Stimulated activated CD4-positive, alpha-beta T cell treated with anti-CD3 and anti-CD28 coated beads, Interleukin-12 subunit alpha, Interleukin-12 subunit beta, amount 100 ng/mL, for 24 hours (primary cell): ENCODE measurements at regions not wholly inside any gene's neighbourhood (a gene's known extent, or its start where the extent isn't known, plus 50 kb on each side); places are given as distances from the start of the nearest gene placed in this dataset.

Source experiments
- DNase-seq, 2 experiments: peaks; one replicate each; pipeline ENCODE4 v3.0.0-alpha.2; 2020; ENCODE audit warnings: low read depth in 2 of 2

DNA sequence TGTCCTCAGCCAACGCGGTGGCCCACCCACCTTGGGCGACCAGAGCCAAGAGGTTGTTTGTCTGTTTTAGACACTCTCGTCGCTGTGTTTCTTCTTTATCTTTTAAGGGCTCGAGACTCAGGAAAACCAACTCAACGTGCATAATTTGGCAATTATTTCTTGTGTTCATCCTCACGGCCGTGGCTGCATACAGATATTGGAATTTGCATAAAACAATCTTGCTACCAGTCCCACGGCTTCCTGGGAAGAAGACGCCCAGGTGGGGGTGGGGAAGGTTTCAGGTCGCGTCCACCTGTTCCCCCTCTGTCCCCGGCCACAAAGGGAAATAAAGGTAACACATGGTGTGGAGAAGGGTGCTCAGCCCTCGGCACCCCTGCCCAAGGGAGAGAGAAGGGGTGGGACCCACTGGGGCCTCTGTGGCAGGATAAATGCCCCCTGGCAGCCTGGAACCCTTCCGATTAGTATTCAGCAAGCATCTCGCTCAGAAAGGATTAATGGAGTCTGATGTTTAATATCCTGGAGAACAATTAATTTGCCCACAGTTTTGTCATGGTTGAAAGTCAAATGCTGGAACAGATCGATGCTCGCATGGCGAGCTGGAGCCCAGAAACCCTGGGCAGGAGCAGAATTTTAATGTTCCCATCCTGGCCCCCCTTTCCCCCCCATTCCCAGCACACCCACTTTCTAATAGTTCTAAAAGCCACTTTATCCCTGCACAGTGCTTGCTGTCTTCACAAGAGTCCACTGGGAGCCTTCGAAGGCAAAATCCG is 359.7 kb downstream of the MN1 start:
- DNase-seq: no peak

DNA sequence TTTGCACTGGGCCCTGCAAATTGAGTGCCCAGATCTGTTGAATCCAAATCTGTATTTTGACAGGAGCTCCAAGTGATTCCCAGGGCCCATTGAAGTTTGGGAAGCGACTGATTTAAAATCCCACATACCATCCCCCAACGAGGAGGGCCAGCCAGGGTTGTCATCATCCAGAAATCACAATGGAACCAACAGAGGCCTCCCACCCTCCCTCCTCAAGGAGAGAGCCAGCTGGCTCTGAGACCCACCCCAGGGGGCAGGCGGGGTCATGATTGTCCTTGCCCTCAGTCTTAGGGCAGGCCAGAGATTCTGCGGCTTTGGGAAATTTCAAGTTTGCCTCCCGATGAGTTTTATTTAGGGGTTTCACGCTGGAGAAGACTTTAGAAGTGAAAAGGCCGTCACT is 358.2 kb downstream of the MN1 start:
- DNase-seq: no peak

DNA sequence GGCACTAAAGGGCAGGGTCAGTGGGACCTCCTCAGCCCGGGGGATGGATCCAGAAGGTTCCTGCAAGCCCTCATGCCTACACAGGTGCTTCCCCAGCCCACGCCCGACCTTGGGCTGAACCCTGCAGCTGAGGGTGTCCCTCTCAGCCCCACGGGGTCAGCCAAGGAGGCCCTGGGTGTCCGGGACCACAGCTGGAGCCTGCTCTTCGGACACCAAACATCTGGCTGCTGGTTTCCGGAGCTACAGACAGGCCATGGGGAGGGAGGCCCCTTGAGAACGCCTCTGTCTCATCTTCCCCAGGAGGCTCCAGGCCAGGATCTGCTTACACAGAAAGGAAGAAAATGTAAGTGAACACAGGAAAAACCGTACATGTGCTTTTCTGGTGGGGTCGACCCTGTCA is 355.7 kb downstream of the MN1 start:
- no peak for DNase-seq

DNA sequence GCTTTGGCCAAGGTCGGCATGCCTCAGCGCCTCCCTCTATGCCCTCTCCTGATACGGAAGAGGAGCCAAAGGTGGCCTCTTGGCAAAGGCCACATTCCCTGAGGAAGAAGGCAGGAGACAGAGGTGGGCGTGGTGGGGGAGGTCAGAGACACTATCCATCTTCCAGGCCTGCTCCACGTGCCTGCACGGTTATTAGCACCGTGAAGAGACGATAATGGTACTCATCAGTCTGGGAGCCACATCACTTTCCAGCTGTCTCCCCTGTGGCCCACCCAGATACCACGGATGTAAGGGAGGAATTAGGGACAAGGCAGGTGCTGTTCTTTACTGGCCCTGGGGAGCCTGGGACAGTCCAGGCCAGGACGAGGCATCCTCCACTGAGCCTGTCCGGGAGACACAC is 354.3 kb downstream of the MN1 start:
- no peak for DNase-seq

DNA sequence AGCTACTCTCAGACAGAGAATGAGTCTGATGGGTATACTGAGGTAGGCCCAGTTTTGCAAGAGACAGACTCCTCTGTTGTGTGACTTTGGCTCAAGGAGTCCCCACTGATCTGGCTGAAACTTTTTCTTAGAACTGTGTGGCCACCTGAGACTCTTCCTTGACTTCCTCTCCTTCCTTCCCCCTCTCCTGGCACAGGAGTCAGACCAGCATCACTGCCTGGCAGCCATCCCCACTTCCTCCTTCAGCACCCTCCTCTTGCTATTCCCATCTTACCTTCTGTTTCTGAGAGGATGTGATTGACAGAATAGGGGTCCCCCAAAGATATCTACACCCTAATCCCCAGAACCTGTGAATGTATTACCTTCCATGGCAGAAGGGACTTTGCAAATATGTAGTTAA is 351.1 kb downstream of the MN1 start:
- DNase-seq: no peak

DNA sequence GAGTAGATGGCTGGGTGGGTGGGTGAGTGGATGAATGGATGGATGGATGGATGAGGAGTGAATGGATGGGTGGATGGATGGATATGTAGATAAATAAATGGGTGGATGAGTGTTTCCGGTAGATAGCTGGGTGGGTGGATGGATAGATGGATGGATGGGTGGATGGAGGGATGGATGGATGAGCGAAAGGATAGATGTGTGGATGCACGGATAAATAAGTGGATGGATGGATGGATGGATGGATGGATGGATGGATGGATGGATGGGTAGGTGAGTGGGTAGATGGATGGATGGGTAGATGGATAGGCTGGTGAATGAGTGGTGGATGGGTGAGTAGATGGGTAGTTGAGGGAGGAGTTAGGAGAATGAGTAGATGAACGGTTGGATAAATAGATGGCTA is 349.3 kb downstream of the MN1 start:
- no peak for DNase-seq

DNA sequence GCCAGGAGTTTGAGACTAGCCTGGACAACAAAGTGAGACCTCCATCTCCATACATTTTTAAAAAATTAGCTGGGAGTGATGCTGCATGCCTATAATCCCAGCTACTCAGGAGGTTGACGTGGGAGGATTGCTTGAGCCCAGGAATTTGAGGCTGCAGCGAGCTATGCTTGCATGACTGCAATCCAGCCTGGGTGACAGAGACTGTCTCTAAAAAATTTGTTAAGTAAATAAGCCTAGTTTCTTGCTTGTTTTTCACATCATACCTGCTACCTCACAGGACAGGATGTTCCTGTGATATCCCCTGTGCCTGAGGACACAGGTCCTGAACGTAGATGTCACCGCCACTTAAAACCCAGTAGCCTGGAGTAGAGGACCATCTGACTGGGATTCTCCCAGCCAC is 348.6 kb downstream of the MN1 start:
- no peak for DNase-seq

DNA sequence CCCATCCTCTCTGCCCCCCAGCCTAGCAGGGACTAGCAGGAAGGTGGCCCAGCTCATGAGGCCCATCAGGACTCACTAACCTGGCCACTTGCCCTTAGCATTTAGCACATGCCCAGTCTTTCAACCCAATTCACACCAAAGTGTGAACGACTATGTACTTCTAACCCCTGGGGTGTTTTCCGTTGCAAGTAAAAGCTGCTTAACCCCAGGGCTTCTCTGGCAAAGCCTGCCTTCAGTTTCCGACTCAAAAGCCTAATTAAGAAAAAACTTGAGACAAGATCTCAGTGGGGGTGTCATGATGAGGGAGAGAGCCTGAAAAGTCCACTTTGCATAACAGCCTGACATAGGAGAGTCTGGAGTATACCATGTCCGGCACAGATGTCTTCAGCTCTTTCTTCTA is 347.8 kb downstream of the MN1 start:
- DNase-seq: no peak

DNA sequence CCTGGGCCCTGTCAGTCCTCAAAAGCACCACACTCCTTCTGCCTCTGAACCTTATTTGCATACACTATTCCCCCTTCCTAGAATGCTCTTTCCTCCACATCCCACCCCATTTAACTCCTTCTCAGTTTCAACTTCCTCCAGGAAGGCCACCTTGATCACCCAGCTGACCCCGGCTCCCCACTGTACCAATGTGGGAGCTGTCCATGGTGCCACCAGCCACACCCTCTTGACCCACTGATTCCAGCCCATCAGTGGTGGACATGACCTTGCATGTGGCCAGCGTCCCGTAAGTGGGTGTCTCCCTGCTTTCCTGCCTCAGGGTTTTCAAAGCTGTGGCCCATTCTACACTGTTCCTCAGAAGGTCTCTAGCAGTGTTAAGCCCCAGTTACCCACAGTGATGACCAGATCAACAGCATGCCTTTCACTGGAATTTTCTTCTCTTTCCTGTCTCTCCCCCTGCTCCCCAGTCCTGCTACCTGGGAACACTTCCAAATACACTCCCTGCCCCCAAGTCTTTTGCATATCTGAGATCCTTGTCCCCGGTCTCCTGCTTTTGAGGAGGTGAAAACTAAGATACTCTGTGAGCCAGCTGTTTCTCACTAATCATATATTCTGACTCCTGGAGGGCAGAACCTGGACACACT is 346.6 kb downstream of the MN1 start:
- no peak for DNase-seq

DNA sequence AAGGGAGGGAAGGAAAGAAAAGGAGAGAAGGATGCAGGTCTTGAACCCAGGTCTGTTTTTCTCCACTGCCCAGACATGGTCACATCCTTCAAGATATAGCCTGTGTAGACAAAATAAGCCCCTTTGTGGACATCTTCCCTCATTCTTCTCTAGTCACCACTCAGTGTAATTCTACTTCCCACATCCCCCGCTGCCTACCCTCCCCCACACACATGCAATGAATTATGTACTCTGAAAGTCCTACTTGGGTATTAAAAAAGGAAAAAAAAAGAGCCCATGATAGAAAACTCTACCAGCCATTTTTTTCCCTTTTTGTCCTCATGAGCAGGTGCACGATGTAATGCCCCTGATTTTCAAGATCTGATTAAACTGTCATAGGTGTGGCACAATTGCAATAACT is 346.0 kb downstream of the MN1 start:
- no peak for DNase-seq

DNA sequence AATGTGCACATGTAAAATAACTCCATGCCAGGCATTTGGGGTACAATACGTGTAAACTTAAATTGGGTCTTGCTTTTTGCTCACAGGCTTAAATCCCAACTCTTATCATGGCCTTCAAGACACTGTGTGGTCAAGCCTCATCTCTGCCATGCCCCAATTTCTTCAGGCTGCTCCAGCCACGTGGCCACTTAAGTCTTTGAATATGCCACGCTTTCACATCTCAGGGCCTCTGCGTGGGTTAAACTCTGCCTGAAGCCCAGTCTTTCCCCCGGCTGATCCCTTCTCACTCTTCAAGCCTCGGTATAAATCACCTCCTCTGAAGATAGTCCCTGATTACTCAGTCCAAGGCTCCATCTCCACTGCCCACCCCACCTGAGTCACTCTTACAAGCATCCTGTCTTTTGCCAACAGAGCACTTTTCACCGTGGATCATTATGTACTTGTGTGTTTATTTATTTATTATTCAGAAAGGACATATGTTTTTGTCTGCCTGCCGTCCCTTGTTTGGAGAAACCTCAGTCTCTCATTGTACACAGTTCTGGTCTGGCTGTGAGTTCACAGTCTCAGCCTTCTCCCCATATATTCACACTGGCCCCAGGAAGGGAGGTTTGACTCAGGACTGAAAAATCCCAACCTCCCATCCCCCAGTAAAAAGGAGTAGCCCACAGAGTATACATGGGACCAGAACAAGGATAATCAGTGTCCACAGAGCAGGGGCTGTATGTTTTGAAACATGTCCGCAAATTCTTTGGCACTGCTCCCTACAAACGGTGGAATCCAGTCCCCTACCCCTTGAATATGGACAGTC is 344.7 kb downstream of the MN1 start:
- no peak for DNase-seq

DNA sequence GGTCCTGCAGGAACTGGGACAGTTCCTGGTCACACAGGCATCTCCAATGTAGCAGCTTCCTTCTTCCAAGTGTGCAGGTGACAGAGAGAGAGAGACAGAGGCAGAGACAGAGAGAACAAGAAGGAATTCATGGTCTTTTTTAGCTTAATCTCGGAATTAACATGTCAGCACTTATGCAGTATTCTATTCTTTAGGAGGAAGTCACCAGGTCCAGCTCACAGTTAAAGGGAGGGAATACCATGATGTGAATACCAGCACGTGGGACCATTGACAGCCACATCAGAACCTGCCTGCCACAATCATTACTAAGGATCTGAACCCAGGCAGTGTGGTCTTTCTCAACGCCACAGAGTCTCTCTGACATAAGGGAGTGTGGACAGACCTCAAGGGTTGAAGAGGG is 341.6 kb downstream of the MN1 start:
- no peak for DNase-seq

DNA sequence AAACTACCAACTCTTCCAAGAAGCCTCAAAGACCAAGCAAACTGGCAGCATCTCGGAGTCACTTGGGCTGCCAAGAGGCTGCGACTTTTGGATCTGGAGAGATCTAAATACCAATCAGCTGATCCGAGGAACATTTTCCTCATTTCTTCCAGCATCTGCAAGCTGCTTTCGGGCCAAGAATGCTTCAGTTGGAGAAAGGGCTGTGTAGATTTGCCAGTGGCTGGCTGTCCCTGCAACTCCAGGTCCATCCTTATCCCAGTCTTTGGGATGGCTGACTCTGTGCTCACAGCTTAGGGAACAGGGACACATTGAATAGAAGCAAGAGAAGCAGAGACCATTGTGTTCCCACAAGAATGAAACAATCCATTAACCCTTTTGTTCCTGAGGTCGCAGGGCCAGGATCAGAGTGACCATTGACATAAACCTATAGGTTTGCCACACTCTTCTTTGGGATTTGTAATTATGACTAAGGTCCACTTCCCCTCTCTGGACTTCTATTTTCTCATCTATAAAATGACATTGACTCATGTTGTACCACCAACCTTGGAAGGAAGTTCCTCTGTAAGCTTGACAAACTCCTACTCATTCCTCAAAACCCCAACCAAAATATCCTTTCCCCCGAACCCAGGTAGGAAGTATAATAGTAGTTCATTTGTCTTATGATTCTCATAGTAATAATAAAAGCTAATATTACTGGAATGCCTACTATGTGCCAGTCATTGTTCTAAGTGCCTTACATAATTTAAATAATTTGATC is 340.8 kb downstream of the MN1 start:
- no peak for DNase-seq

DNA sequence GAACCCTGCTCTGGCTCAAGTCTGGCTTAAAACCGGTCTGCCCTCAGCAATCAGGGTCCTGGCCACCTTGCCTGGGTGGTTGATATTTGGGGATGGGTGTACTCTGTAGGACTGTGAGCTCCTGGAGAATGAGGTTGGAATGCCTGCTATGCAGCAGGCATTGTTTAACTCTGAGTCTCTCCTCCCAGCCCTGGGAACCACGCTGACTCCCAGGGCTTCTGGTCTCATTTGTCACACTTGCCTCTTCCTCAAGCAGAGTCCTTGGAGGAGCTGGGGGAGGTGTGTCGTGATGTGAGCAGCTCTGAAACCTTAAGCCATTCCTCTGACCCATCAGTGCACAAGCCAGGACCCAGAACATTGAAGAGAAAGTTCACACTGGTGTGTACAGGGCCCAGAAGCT is 340.1 kb downstream of the MN1 start:
- no peak for DNase-seq

DNA sequence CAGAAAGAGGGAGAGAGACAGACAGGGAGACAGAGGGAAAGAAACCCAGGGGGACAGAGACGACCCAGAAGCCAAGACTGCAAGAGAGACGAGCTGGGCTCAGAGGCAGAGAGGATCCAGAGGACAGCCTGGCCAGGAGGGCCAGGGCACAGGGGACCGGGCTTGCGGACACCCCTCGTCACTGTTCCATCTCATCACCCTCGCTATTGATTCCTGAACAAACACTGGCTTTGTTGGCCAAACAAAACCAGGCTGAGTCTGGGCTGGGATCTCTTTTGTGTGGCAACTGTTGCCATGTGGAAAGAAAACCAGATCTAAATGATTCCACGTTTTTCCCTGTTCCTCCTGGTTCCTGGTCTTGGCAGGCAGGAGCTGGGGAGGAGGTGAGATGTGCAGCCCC is 339.4 kb downstream of the MN1 start:
- DNase-seq: no peak

DNA sequence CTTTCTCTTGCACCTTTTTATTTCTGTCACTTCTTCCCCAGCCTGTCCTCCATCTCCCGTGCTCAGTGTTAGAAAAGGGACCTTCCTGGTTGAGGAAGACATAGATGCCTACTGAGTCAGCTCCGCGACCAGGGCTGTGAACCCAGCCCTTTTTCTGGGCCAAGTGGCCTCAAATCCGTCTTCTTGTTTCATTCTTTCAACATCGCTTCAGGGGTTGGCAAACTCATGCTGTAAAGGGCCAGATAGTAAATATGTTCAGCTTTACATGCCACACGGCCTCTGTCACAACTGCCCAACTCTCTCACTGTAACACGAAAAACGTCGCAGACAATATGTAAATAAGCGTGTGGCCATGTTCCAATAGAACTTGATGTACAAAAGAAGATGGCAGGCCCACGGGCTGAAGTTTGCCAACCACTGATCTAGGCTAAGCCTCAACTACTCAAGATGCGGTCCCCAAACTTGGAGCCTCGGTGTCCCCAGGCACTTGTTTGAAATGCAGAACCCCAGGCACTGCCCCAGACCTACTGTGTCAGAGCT is 338.4 kb downstream of the MN1 start:
- DNase-seq: no peak

DNA sequence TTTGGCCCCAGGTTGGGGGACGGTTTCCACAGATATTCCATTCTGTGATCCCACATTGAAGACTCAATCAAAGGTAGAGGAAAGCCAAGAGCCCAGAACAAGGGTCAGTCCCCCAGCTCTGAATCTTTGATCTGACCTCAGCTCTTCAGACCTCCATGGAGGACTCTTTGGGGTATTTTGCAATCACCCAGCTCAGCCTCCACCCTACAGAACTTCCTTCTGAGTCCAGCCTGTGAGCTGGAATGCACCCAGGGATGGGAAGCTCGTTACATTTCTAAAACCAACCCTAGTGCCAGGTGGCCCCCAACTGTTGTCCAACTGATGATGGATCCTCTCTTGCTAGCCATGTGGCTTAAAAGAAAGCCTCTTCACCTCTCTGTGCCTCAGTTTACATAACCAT is 335.3 kb downstream of the MN1 start:
- no peak for DNase-seq

DNA sequence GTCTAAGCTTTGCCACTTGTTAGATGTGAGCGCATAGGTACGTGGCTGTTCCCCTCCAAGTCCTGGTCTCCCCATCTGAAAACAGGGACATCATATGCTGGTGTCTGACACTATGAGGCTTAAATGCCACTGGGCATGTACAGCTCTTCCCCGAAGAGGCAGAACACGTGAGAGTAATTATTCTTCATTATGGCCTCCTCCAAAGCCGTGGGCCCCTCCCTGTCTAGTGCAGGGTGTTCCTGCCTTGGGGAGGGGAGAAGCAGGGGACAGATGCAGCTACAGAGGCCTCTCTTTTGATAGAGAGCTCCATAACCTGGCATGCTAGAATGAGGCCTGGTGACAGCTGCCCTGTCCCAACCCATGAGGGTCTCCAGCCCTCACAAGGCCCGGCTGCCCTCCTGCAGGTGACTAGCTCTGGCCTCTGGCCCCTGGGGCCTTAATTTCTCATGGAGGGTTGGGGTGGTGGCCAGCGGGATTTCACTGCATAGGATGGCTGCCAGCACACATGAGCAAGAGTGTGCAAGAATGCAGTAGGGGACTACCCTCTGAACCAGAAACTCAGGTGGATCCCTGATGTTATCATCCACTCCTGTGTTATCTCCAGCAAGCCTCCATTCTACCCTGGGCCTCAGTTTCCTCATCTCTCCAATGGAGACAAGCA is 334.6 kb downstream of the MN1 start:
- no peak for DNase-seq

DNA sequence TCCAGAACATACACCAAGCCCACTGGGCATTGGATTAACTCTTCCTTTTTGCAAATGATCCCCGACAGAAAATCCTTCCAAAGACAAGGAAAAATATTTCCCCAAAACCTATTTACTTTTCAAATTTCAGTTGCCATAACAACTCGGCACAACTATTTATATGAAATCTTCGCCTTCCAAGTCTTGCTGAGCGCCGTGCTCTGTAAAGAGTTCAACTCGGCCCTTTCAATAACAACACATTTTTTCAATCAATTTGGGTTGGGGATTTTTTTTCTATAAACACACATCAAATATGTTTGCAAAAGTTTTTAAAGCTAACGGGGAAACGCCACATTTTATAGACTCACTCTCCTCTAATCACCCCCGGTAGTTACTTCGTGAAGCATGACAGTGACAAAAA is 333.8 kb downstream of the MN1 start:
- no peak for DNase-seq

DNA sequence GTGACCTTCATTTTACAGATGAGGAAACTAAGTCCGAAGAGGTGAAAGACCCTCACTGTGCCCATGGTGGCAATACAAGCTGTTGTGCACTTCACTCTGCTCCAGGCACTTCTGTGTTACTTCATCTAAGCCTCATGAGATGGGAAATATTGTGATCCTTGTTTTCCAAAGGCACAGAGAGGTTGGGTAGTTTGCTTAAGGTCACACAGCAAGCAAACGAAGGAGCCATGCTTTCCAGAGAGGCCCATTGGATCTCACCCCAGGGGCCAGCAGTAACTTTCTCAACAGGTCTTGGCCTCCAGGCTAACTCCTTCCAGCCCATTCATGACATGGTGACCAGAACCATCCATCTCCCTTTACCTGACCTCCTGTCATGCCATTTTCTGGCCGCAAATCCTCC is 332.8 kb downstream of the MN1 start:
- DNase-seq: no peak

DNA sequence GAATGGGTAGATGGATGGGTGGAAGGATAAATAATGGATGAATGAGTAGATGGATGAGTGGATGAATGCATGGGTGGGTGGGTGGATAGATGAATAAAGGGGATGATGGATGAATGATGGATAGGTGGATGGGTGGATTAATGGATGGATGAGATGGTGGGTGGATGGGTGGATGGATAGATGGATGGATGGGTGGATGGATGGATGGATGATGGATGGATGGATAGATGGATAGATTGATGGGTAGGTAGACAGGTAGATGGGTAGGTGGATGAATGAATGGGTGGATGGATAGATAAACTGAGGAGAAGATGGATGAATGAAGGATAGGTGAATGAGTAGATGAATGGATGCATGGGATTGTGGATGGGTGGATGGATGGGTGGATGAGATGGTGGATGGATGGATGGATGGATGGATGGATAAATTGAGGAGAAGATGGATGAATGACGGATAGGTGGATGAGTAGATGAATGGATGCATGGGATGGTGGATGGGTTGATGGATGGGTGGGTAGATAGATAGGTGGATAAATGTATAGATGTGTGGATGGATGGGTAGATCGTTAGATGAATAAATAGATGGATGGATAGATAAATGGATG is 331.3 kb downstream of the MN1 start:
- no peak for DNase-seq
